Neural crest cell (in vitro differentiated cells): ENCODE measurements at regions not wholly inside any gene's neighbourhood (a gene's known extent, or its start where the extent isn't known, plus 50 kb on each side); places are given as distances from the start of the nearest gene placed in this dataset.

Source experiments
- DNase-seq: peaks from one replicate; pipeline ENCODE4 v3.0.0; 2021; ENCODE audit warnings: low read depth, mixed read lengths, low spot score
- H3K27ac Mint-ChIP-seq: one replicate; pipeline ENCODE4 v1.8.0; 2021; ENCODE audit warnings: mild to moderate bottlenecking, mixed read lengths; ENCODE audit not compliant: unreplicated experiment
- H3K27me3 Mint-ChIP-seq: 2 replicates; pipeline ENCODE4 v1.8.0; 2021; ENCODE audit warnings: low read depth, mild to moderate bottlenecking, mixed read lengths
- H3K36me3 Mint-ChIP-seq: 2 replicates; pipeline ENCODE4 v1.8.0; 2021; ENCODE audit warnings: low read depth, mild to moderate bottlenecking, mixed read lengths
- H3K4me1 Mint-ChIP-seq: 2 replicates; pipeline ENCODE4 v1.8.0; 2021; ENCODE audit warnings: mixed read lengths
- H3K4me3 Mint-ChIP-seq: one replicate; pipeline ENCODE4 v1.8.0; 2021; ENCODE audit warnings: mild to moderate bottlenecking, mixed read lengths
- H3K9me3 Mint-ChIP-seq: 2 replicates; pipeline ENCODE4 v1.8.0; 2021; ENCODE audit warnings: mixed read lengths
- TF ChIP-seq, protein P1 (sequence below): fragments of 200-600 bp; sonication (generic); conservative IDR thresholded peaks from 2 replicates; pipeline ENCODE4 v1.5.0; 2021; ENCODE audit warnings: antibody characterized with exemption, mild to moderate bottlenecking

DNA sequence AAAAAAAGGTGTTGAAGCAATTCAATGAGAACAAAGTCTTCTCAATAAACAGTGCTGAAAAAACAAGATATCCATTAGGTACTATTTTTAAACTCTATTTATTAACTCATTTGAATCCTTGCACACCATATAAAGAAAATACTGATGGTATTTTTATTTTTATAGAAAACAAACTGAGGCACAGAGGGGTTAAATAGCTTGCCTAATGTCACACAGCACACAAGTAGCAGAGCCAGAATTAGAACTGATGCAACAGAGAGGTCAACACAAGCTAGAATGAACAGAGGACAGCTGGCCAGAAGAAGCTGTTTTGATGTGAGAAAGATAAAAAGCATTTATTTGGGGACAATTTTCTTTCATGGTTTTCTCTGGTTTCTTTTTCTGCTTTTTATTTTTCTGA lies 99.4 kb upstream of the RGPD4 start:
- Mint-ChIP-seq H3K9me3 (no peaks in the 10 kb centered on the region), H3K36me3 (no peaks in the 10 kb centered on the region), H3K4me3 (no peak overlapping the region), H3K4me1 (no peaks in the 10 kb centered on the region), H3K27me3 (no peaks in the 10 kb centered on the region), H3K27ac (no peak overlapping the region)
- no peak for DNase-seq
- TF ChIP-seq, protein P1, sequence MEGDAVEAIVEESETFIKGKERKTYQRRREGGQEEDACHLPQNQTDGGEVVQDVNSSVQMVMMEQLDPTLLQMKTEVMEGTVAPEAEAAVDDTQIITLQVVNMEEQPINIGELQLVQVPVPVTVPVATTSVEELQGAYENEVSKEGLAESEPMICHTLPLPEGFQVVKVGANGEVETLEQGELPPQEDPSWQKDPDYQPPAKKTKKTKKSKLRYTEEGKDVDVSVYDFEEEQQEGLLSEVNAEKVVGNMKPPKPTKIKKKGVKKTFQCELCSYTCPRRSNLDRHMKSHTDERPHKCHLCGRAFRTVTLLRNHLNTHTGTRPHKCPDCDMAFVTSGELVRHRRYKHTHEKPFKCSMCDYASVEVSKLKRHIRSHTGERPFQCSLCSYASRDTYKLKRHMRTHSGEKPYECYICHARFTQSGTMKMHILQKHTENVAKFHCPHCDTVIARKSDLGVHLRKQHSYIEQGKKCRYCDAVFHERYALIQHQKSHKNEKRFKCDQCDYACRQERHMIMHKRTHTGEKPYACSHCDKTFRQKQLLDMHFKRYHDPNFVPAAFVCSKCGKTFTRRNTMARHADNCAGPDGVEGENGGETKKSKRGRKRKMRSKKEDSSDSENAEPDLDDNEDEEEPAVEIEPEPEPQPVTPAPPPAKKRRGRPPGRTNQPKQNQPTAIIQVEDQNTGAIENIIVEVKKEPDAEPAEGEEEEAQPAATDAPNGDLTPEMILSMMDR: no peak

DNA sequence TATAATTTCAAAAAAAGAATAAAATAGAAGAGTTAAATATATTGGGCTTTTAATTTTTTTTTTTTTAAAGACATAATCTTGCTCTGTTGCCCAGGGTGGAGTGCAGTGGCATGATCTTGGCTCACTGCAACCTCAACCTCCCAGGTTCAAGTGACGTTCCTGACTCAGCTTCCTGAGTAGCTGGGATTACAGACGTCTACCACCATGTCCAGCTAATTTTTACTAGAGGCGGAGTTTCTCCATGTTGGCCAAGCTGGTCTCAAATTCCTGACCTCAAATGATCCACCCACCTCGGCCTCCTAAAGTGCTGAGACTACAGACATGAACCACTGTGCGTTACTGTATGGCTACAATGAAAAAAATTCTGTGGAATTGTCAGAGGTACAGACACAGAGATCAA lies 98.1 kb upstream of the RGPD4 start:
- H3K27ac Mint-ChIP-seq: no peak overlapping the region
- no peaks in the 10 kb centered on the region for H3K36me3 Mint-ChIP-seq
- DNase-seq: no peak
- no peaks in the 10 kb centered on the region for H3K27me3 Mint-ChIP-seq
- H3K9me3 Mint-ChIP-seq: no peaks in the 10 kb centered on the region
- TF ChIP-seq, protein P1: no peak
- H3K4me1 Mint-ChIP-seq: no peaks in the 10 kb centered on the region
- no peak overlapping the region for H3K4me3 Mint-ChIP-seq

DNA sequence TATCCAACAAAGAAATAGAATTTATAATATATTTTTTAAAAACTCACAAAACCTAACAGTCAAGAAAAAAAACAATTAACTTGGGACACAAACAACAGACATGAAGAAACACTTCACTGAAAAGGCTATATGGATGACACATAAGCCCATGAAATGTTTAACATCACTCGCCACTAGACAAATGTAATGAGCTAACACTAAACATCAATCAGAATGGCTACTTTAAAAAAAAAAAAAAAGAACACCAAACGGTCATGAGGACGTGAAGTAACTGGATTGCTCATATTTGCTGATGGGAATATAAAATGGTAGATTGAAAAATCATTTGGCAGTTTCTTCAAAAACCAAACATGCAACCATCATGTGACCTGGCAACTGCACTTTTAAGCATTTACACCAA lies 97.3 kb upstream of the RGPD4 start:
- Mint-ChIP-seq H3K4me1 (no peaks in the 10 kb centered on the region), H3K27me3 (no peaks in the 10 kb centered on the region), H3K4me3 (no peak overlapping the region), H3K9me3 (no peaks in the 10 kb centered on the region), H3K27ac (no peak overlapping the region), H3K36me3 (no peaks in the 10 kb centered on the region)
- no peak for DNase-seq
- TF ChIP-seq, protein P1: no peak

DNA sequence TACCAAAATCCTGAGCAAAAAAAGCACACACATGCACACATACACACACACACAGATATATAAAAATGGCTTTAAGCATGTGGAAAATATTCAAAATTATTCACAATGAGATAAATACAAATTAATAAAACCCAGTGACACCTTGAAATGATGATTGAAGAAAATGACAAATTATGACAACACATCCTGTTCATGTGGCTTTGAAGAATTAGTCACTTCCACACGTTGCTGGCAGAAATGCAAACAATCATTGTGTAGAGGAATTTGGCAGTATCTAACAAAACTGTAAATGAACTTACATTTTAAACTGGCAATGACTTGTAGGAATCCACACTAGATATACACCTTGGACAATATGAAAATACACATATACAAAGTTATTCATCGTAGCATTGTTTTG lies 95.8 kb upstream of the RGPD4 start:
- DNase-seq: no peak
- H3K27ac Mint-ChIP-seq: no peak overlapping the region
- TF ChIP-seq, protein P1: no peak
- H3K9me3 Mint-ChIP-seq: no peaks in the 10 kb centered on the region
- H3K4me3 Mint-ChIP-seq: no peak overlapping the region
- H3K27me3 Mint-ChIP-seq: no peaks in the 10 kb centered on the region
- H3K36me3 Mint-ChIP-seq: no peaks in the 10 kb centered on the region
- no peaks in the 10 kb centered on the region for H3K4me1 Mint-ChIP-seq

DNA sequence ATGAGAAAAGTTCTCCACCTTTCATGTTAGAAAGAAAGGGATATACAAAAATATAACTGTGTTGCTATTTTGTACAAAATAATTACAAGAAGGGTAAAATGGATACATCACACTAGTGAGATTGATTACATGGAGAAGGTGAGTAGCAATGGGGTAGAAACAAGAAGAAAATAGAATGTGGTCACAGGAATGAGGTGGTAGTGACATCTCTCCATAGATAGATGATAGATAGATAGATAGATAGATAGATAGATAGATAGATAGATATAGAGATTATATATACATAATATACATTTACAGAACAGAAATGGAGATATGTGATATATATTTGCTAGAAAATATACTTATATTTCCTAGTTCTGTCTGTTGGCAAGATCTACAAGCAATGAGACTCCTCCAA lies 95.3 kb upstream of the RGPD4 start:
- no peaks in the 10 kb centered on the region for H3K36me3 Mint-ChIP-seq
- peak overlapping the region; percentile 31 for H3K27ac Mint-ChIP-seq
- no peaks in the 10 kb centered on the region for H3K27me3 Mint-ChIP-seq
- DNase-seq: no peak
- TF ChIP-seq, protein P1: no peak
- no peaks in the 10 kb centered on the region for H3K9me3 Mint-ChIP-seq
- no peaks in the 10 kb centered on the region for H3K4me1 Mint-ChIP-seq
- no peak overlapping the region for H3K4me3 Mint-ChIP-seq

GRCh38 chr2:107735201-107735600 lies 91.5 kb upstream of the RGPD4 start:
- Mint-ChIP-seq H3K27ac (no peak overlapping the region), H3K4me3 (no peak overlapping the region), H3K36me3 (no peaks in the 10 kb centered on the region), H3K9me3 (no peaks in the 10 kb centered on the region), H3K4me1 (no peaks in the 10 kb centered on the region), H3K27me3 (no peaks in the 10 kb centered on the region)
- no peak for DNase-seq
- TF ChIP-seq, protein P1: no peak
